ENCODE measurements at regions not wholly inside any gene's neighbourhood (a gene's known extent, or its start where the extent isn't known, plus 50 kb on each side); places are given as distances from the start of the nearest gene placed in this dataset.

DNA sequence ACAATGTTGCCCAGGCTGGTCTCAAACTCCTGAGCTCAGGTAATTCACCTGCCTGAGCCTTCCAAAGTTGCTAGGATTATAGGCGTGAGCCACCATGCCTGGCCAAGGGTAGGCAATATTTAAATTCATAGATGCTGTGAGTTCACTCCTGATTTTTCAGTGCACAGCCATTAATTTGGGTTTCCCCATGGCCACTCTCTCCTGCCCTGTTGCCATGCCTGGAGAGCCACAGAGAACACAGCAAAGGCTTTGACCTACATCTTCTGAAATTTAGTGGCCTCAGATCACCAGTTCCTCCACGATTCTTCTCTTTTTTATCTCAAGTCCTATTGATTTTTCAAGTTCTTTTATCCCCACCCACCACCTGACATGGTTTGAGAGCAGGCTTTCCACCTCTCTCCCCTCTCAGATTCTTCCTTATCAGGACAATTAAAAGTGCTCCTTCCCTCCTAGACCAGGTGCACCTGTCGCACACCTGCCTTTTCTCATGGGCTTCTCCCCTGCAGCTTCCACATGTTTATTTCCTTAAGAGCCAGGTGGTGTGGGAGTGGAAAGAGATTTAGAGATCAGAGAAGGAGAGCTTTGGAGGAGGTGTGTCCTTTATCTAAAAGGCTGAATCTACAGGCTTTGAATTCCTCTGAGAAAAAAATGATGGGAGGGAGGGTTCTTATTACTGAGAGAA, 123.8 kb downstream of the ADRA2A start:
- Histone ChIP-seq H3K18ac (ENCODE audit: extremely low read depth, low read length) (no peak overlapping the region), H2BK15ac (ENCODE audit: low read length) (no peak overlapping the region), H4K5ac (ENCODE audit: insufficient read length, low read depth, low read length) (no peak overlapping the region), H4K8ac (ENCODE audit: extremely low read depth, insufficient read depth, low read length) (no peak overlapping the region), H3K36me3 (ENCODE audit: control insufficient read depth in 2 of 4, insufficient read depth in 4 of 4, low read length in 3 of 4) (no peaks in the 10 kb centered on the region), H3K4ac (replicated peaks; ENCODE audit: insufficient read length, low read depth, low read length) (no peak overlapping the region), H3K23me2 (ENCODE audit: low read depth, low read length) (no peaks in the 10 kb centered on the region), H3K9ac (replicated peaks in 1 of 4; ENCODE audit: extremely low read depth in 1 of 4, low read depth in 3 of 4, low read length in 3 of 4) (no peak overlapping the region), H2BK5ac (ENCODE audit: low read depth, low read length) (no peak overlapping the region), H2BK20ac (ENCODE audit: low read length) (no peak overlapping the region), H2AK5ac (ENCODE audit: low read depth, low read length) (no peak overlapping the region), H2AFZ (ENCODE audit: low read length) (no peak overlapping the region), H3K79me1 (ENCODE audit: low read depth, low read length) (no peaks in the 10 kb centered on the region), H3K79me2 (ENCODE audit: control insufficient read depth in 1 of 2, insufficient read depth in 2 of 2, low read length in 2 of 2) (no peaks in the 10 kb centered on the region), H3K23ac (ENCODE audit: insufficient read length) (no peak overlapping the region), H2BK120ac (replicated peaks; ENCODE audit: low read depth, low read length) (no peak overlapping the region), H4K91ac (replicated peaks; ENCODE audit: insufficient read length, low read length) (no peak overlapping the region), H3K14ac (ENCODE audit: insufficient read length) (no peak overlapping the region), H3K27ac (ENCODE audit: low read depth, low read length) (no peak overlapping the region), H3K9me3 (ENCODE audit: insufficient read depth in 2 of 2, low read depth in 1 of 2, low read length in 1 of 2) (no peaks in the 10 kb centered on the region), H3K4me2 (ENCODE audit: insufficient read depth in 1 of 2, low read depth in 2 of 2, low read length in 2 of 2) (no peak overlapping the region), H2BK12ac (ENCODE audit: low read depth, low read length) (no peak overlapping the region), H4K20me1 (replicated peaks in 1 of 2; ENCODE audit: control insufficient read depth in 1 of 2, insufficient read depth in 2 of 2, low read length in 2 of 2) (no peaks in the 10 kb centered on the region), H3K4me1 (replicated peaks in 1 of 4; ENCODE audit: control insufficient read depth in 3 of 4, insufficient read depth in 4 of 4, low read length in 3 of 4) (peaks cover 0 to 3% (median 2%) of the 10 kb centered on the region in 4 experiments; a peak in 1 of 7 replicates), H3K27me3 (replicated peaks in 1 of 4; ENCODE audit: control insufficient read depth in 3 of 4, extremely low read depth in 1 of 4, insufficient read depth in 3 of 4, low read length in 3 of 4) (no peaks in the 10 kb centered on the region), H3K4me3 (ENCODE audit: extremely low read depth in 1 of 4, insufficient read depth in 2 of 4, low read depth in 3 of 4, low read length in 4 of 4) (no peak overlapping the region), H3K56ac (replicated peaks; ENCODE audit: insufficient read length, low read depth, low read length) (no peak overlapping the region)
- FAIRE-seq (no peak), DNase-seq (ENCODE audit: low read depth in 1 of 2, low spot score in 2 of 2) (no peak)
- WGBS, 2 experiments (ENCODE audit: extremely low coverage in 1 of 2, insufficient coverage in 1 of 2, insufficient read length in 1 of 2, insufficient replicate concordance in 2 of 2, low coverage in 1 of 2, low lambda C conversion rate in 2 of 2, missing lambda C conversion rate in 1 of 2) = 94% methylated on average over 3 of the region's 3 CpGs; no CpG with 5 or more reads in 1 of the 2 experiments
- TF ChIP-seq CHD1 (IDR thresholded peaks at IDR 0.05; ENCODE audit: low read depth, low read length) (no peak), POLR2AphosphoS5 (IDR thresholded peaks at IDR 0.05; ENCODE audit: low read depth, low read length) (no peak), YY1 (IDR thresholded peaks at IDR 0.05; ENCODE audit: low read depth, low read length) (no peak), CBX8 (IDR thresholded peaks at IDR 0.05; ENCODE audit: borderline replicate concordance, low read depth, low read length) (no peak), RXRA (IDR thresholded peaks at IDR 0.05; ENCODE audit: insufficient read depth, low read depth, low read length) (no peak), FOSL1 (IDR thresholded peaks at IDR 0.05; ENCODE audit: insufficient read depth, low read depth, low read length) (no peak), CREB1 (IDR thresholded peaks at IDR 0.05) (no peak), BCL11A (IDR thresholded peaks at IDR 0.05; ENCODE audit: low read depth in 2 of 2, low read length in 2 of 2) (no peak)
- TF ChIP-seq, protein P1, sequence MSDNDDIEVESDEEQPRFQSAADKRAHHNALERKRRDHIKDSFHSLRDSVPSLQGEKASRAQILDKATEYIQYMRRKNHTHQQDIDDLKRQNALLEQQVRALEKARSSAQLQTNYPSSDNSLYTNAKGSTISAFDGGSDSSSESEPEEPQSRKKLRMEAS (IDR thresholded peaks at IDR 0.05) = no peak
- TF ChIP-seq, protein P2, sequence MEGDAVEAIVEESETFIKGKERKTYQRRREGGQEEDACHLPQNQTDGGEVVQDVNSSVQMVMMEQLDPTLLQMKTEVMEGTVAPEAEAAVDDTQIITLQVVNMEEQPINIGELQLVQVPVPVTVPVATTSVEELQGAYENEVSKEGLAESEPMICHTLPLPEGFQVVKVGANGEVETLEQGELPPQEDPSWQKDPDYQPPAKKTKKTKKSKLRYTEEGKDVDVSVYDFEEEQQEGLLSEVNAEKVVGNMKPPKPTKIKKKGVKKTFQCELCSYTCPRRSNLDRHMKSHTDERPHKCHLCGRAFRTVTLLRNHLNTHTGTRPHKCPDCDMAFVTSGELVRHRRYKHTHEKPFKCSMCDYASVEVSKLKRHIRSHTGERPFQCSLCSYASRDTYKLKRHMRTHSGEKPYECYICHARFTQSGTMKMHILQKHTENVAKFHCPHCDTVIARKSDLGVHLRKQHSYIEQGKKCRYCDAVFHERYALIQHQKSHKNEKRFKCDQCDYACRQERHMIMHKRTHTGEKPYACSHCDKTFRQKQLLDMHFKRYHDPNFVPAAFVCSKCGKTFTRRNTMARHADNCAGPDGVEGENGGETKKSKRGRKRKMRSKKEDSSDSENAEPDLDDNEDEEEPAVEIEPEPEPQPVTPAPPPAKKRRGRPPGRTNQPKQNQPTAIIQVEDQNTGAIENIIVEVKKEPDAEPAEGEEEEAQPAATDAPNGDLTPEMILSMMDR (IDR thresholded peaks at IDR 0.05; ENCODE audit: control extremely low read depth in 1 of 3, insufficient read depth in 1 of 3, low read depth in 1 of 3, low read length in 3 of 3) = no peak
- ChIA-PET CTCF (ENCODE audit: partially characterized antibody) (interaction anchor here (1.0 to 1.4 kb wide), 2 partner anchors 11 to 123 kb away, joined by 3 read pairs; no protein-coding TSS in a partner anchor), POLR2A (ENCODE audit: partially characterized antibody) (no interaction called here)

All from H1 (cell line).